Parathyroid adenoma (tissue), 2 donors: ENCODE measurements at regions not wholly inside any gene's neighbourhood (a gene's known extent, or its start where the extent isn't known, plus 50 kb on each side); places are given as distances from the start of the nearest gene placed in this dataset.

Experiments used
- H2AFZ ChIP-seq: fragments of 300-600 bp; sonication (generic); one replicate; pipeline ENCODE4 v1.7.0; 2017; ENCODE audit warnings: antibody characterized with exemption, mild to moderate bottlenecking
- H3K27ac ChIP-seq: fragments of 300-600 bp; sonication (generic); one replicate; pipeline ENCODE4 v1.7.0; 2017
- H3K27me3 ChIP-seq: fragments of 300-600 bp; sonication (generic); one replicate; pipeline ENCODE4 v1.7.0; 2017; ENCODE audit warnings: low read length; ENCODE audit not compliant: control insufficient read depth, insufficient read depth
- H3K36me3 ChIP-seq: fragments of 300-600 bp; sonication (generic); one replicate; pipeline ENCODE4 v1.7.0; 2017; ENCODE audit warnings: low read length; ENCODE audit not compliant: control insufficient read depth, insufficient read depth
- H3K4me1 ChIP-seq: fragments of 300-600 bp; sonication (generic); one replicate; pipeline ENCODE4 v1.7.0; 2017; ENCODE audit warnings: control low read depth
- H3K4me2 ChIP-seq: fragments of 300-600 bp; sonication (generic); one replicate; pipeline ENCODE4 v1.7.0; 2017; ENCODE audit warnings: low read length
- H3K4me3 ChIP-seq: fragments of 300-600 bp; sonication (generic); one replicate; pipeline ENCODE4 v1.7.0; 2017; ENCODE audit warnings: low read depth, low read length
- H3K79me2 ChIP-seq: fragments of 300-600 bp; sonication (generic); one replicate; pipeline ENCODE4 v1.7.0; 2017; ENCODE audit warnings: control low read depth
- H3K9ac ChIP-seq: fragments of 300-600 bp; sonication (generic); one replicate; pipeline ENCODE4 v1.7.0; 2017; ENCODE audit warnings: mild to moderate bottlenecking
- H3K9me3 ChIP-seq: fragments of 300-600 bp; sonication (generic); one replicate; pipeline ENCODE4 v1.7.0; 2017; ENCODE audit warnings: low read length; ENCODE audit not compliant: control insufficient read depth
- CTCF ChIP-seq: fragments of 300-600 bp; sonication (generic); IDR thresholded peaks from one replicate; pipeline ENCODE4 v1.7.0; 2017; ENCODE audit warnings: antibody characterized with exemption, mild to moderate bottlenecking
- donor health status: primary hyperparathyroidism.

DNA sequence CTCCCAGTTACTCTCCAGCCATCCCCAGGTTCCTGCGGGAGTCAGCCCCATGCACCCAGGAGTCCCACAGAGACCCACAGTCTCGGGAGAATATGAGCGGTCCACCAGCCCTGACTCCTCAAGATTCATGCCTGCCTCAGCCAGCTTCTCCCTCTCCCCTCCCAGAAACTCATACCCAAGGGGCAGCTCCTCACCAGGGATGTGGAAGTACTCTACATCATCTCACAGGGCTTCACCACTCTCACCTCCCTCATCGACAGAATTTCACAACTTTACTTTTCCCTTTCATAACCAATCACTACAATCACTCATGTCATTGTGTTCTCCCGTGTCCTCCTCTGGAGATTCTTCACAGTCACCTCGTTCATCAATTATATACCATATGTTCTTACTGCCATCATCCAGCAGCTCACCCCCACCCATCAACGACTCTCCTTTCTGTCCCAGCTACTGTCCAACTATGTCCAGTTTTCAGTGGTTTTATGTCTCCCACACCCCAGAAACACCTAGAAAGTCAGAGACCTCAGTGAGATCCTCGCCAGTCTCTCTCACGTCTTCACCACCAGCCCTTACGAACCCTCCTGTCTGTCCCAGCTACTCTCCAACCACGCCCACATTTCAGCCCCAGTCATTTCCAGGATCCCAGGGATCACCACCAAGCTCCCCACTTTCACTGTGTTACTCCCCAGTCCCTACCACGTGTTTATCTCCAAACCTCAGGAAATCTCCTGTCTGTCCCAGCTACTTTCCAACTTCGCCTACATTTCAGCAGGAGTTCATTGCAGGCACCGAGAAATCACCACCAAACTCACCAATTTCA, 1530.1 kb upstream of the TPTE start:
- Histone ChIP-seq H2AFZ (no peak overlapping the region), H3K4me1 (no peaks in the 10 kb centered on the region), H3K4me3 (no peak overlapping the region), H3K27ac (no peak overlapping the region), H3K9me3 (no peaks in the 10 kb centered on the region), H3K79me2 (no peaks in the 10 kb centered on the region), H3K27me3 (no peaks in the 10 kb centered on the region), H3K9ac (no peak overlapping the region), H3K36me3 (no peaks in the 10 kb centered on the region), H3K4me2 (no peak overlapping the region)
- no peak for TF ChIP-seq CTCF

GRCh38 chr21:8991968-8992621, 1529.3 kb upstream of the TPTE start:
- H3K4me1 ChIP-seq = no peaks in the 10 kb centered on the region
- H3K79me2 ChIP-seq = no peaks in the 10 kb centered on the region
- no peaks in the 10 kb centered on the region for H3K9me3 ChIP-seq
- H3K36me3 ChIP-seq = no peaks in the 10 kb centered on the region
- TF ChIP-seq CTCF = no peak
- H2AFZ ChIP-seq = no peak overlapping the region
- no peak overlapping the region for H3K9ac ChIP-seq
- no peak overlapping the region for H3K27ac ChIP-seq
- no peaks in the 10 kb centered on the region for H3K27me3 ChIP-seq
- H3K4me3 ChIP-seq = no peak overlapping the region
- no peak overlapping the region for H3K4me2 ChIP-seq

GRCh38 chr21:8992731-8993174, 1528.6 kb upstream of the TPTE start:
- no peaks in the 10 kb centered on the region for H3K9me3 ChIP-seq
- H3K27me3 ChIP-seq = no peaks in the 10 kb centered on the region

DNA sequence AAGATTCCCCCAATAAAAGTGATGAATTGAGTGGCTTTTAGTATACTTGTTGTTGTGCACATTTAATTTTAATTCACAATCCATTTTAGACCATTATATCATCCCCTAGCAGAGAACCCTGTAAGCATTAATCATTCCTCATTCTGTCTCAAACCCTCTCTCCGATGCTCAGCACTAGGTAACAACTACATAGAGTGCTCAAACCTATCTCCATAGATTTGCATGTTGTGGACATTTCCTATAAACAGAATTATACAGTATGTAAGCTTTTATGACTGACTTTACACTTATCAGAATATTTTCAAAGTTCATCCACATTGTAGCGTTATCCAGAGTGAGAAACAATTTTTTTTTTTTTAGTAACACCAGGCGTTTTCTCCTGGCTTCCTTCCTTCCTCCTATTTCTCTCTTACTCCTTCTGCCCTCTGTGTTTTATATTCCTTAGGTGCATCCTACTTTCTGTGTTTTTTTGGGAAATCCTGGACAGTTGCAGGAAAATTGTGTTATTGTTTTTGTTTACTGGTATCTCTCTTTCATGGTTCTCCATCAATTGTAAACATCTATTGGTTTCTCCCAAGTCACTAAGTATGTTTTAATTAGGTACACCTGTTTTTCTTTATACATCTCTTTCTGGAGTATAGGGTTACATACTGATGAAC, 1528.0 kb upstream of the TPTE start:
- Histone ChIP-seq H3K4me2 (no peak overlapping the region), H3K9me3 (no peaks in the 10 kb centered on the region), H2AFZ (no peak overlapping the region), H3K27me3 (no peaks in the 10 kb centered on the region), H3K4me3 (no peak overlapping the region), H3K27ac (no peak overlapping the region), H3K4me1 (no peaks in the 10 kb centered on the region), H3K9ac (no peak overlapping the region), H3K79me2 (no peaks in the 10 kb centered on the region), H3K36me3 (no peaks in the 10 kb centered on the region)
- no peak for TF ChIP-seq CTCF

More at GRCh38 chr21:8992731-8993174, 1528.6 kb upstream of the TPTE start:
- H3K4me1 ChIP-seq = no peaks in the 10 kb centered on the region
- H3K4me3 ChIP-seq = no peak overlapping the region
- no peak overlapping the region for H2AFZ ChIP-seq
- no peak overlapping the region for H3K27ac ChIP-seq
- H3K79me2 ChIP-seq = no peaks in the 10 kb centered on the region
- H3K36me3 ChIP-seq = no peaks in the 10 kb centered on the region
- H3K9ac ChIP-seq = no peak overlapping the region
- TF ChIP-seq CTCF = no peak
- no peak overlapping the region for H3K4me2 ChIP-seq
